ENCODE measurements at regions not wholly inside any gene's neighbourhood (a gene's known extent, or its start where the extent isn't known, plus 50 kb on each side); places are given as distances from the start of the nearest gene placed in this dataset.

DNA sequence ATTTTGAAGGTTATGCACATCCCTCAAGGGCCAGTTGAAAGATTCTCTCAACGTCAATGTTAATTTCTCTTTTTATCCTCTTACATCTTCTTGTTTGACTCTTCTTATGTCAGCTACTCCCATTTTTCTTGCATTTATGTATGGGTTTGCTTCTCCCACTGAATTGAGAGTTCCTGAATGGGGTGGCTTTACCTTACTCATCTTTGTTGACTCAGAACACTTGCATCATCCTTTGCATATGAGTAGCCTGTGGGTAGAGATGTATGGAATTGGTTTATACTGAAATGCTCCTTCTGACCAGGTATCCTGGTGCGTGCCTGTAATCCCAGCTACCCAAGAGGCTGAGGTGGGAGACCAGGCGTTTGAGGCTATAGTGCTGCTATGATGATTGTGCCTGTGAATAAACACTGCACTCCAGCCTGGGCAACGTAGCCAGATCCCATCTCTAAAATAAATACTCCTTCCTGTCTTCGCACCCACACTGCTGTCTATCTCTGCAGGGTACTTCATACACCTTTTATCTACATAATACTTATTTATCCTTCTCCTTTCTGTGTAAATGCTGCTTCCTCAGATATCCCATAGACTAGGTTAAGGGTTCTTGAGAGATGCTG is 123.6 kb upstream of the DPH6 start:
- no peaks in the 10 kb centered on the region for H3K79me1 ChIP-seq (ENCODE audit: insufficient read depth, low read depth, low read length, poor library complexity, severe bottlenecking)
- no peak overlapping the region for H3K4ac ChIP-seq (ENCODE audit: low read depth, low read length)
- H3K9ac ChIP-seq (ENCODE audit: extremely low read depth, insufficient read length, low read length), result no peak overlapping the region
- no peak overlapping the region for H3K23ac ChIP-seq (ENCODE audit: insufficient read length, low read depth, low read length)
- H3K14ac ChIP-seq (ENCODE audit: insufficient read depth, low read length), result no peak overlapping the region
- Mint-ChIP-seq H3K4me1 (peaks cover 16 to 21% of the 10 kb centered on the region in 2 experiments), H3K27ac (peak overlapping the region in 2 of 3 experiments; percentile 82 to 89), H3K36me3 (ENCODE audit: insufficient read depth in 1 of 3, low read depth in 3 of 3) (no peaks in the 10 kb centered on the region), H3K9me3 (no peaks in the 10 kb centered on the region), H3K27me3 (ENCODE audit: low read depth) (no peaks in the 10 kb centered on the region), H3K4me3 (no peak overlapping the region)
- H3T11ph ChIP-seq (ENCODE audit: low read length), result no peak overlapping the region
- H3K56ac ChIP-seq (ENCODE audit: insufficient read length, low read depth, low read length), result no peak overlapping the region
- H4K20me1 ChIP-seq (ENCODE audit: control insufficient read depth, insufficient read depth, insufficient read length), result no peaks in the 10 kb centered on the region
- no peak overlapping the region for H2BK120ac ChIP-seq (ENCODE audit: low read depth, low read length, poor library complexity, severe bottlenecking)
- no peak overlapping the region for H3K4me2 ChIP-seq (ENCODE audit: insufficient read depth, insufficient read length, low read length)
- H4K5ac ChIP-seq (ENCODE audit: insufficient read length, low read depth, low read length), result no peak overlapping the region
- H2BK20ac ChIP-seq (ENCODE audit: low read depth, low read length, poor library complexity, severe bottlenecking), result no peak overlapping the region
- H2AK5ac ChIP-seq (ENCODE audit: insufficient read length, low read length), result no peak overlapping the region
- no peak overlapping the region for H4K8ac ChIP-seq (replicated peaks; ENCODE audit: insufficient read length, low read depth, low read length)
- H3K79me2 ChIP-seq (ENCODE audit: insufficient read depth, low read length), result no peaks in the 10 kb centered on the region
- peaks cover 3% of the 10 kb centered on the region; the same call in 1 of the 2 replicates for H3K4me1 ChIP-seq (ENCODE audit: insufficient read depth, low read length)
- H2BK12ac ChIP-seq (ENCODE audit: insufficient read length, low read depth, low read length), result no peak overlapping the region
- peak overlapping the region; percentile 42 for H3K27ac ChIP-seq (ENCODE audit: insufficient read length, low read depth, low read length)
- H4K91ac ChIP-seq (ENCODE audit: insufficient read length, low read depth, low read length), result no peak overlapping the region
- H3K18ac ChIP-seq (ENCODE audit: insufficient read length, low read depth, low read length), result no peak overlapping the region
- peak overlapping the region; percentile 67 for H2AFZ ChIP-seq (ENCODE audit: low read length)
- H2BK15ac ChIP-seq (ENCODE audit: low read depth, low read length), result no peak overlapping the region
- H3K27me3 ChIP-seq (ENCODE audit: insufficient read depth, low read length), result no peaks in the 10 kb centered on the region
- H3K9me3 ChIP-seq (ENCODE audit: control insufficient read depth, low read depth, low read length), result no peaks in the 10 kb centered on the region
- no peak overlapping the region for H2BK5ac ChIP-seq (ENCODE audit: insufficient read length, low read length)
- TF ChIP-seq, protein P1, sequence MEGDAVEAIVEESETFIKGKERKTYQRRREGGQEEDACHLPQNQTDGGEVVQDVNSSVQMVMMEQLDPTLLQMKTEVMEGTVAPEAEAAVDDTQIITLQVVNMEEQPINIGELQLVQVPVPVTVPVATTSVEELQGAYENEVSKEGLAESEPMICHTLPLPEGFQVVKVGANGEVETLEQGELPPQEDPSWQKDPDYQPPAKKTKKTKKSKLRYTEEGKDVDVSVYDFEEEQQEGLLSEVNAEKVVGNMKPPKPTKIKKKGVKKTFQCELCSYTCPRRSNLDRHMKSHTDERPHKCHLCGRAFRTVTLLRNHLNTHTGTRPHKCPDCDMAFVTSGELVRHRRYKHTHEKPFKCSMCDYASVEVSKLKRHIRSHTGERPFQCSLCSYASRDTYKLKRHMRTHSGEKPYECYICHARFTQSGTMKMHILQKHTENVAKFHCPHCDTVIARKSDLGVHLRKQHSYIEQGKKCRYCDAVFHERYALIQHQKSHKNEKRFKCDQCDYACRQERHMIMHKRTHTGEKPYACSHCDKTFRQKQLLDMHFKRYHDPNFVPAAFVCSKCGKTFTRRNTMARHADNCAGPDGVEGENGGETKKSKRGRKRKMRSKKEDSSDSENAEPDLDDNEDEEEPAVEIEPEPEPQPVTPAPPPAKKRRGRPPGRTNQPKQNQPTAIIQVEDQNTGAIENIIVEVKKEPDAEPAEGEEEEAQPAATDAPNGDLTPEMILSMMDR (conservative IDR thresholded peaks at IDR 0.05), result no peak
- H3K23me2 ChIP-seq (ENCODE audit: insufficient read length, low read depth, low read length, poor library complexity, severe bottlenecking), result no peaks in the 10 kb centered on the region
- DNase-seq, result no peak
- no CpG with 5 or more reads among the region's 5 CpGs for WGBS (ENCODE audit: extremely low coverage, insufficient read length, low lambda C conversion rate)

Measured in H9 (cell line).